Breast epithelium (tissue), 3 donors: ENCODE measurements at regions not wholly inside any gene's neighbourhood (a gene's known extent, or its start where the extent isn't known, plus 50 kb on each side); places are given as distances from the start of the nearest gene placed in this dataset.

Experiments used
- POLR2A ChIP-seq: fragments of 450-650 bp; IDR thresholded peaks from one replicate; pipeline ENCODE4 v1.6.1; 2016; ENCODE audit warnings: antibody characterized with exemption, mild to moderate bottlenecking, moderate library complexity
- TF ChIP-seq, protein P1 (sequence below), 3 donors: fragments of 450-650 bp; IDR thresholded peaks; one replicate each; pipeline ENCODE4 v1.5.1; 2016 to 2017; ENCODE audit warnings: antibody characterized with exemption in 3 of 3, mild to moderate bottlenecking in 3 of 3, moderate library complexity in 3 of 3

GRCh38 chr18:70411876-70412435 lies 123.1 kb downstream of the SOCS6 start:
- TF ChIP-seq POLR2A: no peak
- TF ChIP-seq, protein P1, sequence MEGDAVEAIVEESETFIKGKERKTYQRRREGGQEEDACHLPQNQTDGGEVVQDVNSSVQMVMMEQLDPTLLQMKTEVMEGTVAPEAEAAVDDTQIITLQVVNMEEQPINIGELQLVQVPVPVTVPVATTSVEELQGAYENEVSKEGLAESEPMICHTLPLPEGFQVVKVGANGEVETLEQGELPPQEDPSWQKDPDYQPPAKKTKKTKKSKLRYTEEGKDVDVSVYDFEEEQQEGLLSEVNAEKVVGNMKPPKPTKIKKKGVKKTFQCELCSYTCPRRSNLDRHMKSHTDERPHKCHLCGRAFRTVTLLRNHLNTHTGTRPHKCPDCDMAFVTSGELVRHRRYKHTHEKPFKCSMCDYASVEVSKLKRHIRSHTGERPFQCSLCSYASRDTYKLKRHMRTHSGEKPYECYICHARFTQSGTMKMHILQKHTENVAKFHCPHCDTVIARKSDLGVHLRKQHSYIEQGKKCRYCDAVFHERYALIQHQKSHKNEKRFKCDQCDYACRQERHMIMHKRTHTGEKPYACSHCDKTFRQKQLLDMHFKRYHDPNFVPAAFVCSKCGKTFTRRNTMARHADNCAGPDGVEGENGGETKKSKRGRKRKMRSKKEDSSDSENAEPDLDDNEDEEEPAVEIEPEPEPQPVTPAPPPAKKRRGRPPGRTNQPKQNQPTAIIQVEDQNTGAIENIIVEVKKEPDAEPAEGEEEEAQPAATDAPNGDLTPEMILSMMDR (IDR thresholded peaks at IDR 0.05): no peak
